ENCODE measurements at regions not wholly inside any gene's neighbourhood (a gene's known extent, or its start where the extent isn't known, plus 50 kb on each side); places are given as distances from the start of the nearest gene placed in this dataset.

DNA sequence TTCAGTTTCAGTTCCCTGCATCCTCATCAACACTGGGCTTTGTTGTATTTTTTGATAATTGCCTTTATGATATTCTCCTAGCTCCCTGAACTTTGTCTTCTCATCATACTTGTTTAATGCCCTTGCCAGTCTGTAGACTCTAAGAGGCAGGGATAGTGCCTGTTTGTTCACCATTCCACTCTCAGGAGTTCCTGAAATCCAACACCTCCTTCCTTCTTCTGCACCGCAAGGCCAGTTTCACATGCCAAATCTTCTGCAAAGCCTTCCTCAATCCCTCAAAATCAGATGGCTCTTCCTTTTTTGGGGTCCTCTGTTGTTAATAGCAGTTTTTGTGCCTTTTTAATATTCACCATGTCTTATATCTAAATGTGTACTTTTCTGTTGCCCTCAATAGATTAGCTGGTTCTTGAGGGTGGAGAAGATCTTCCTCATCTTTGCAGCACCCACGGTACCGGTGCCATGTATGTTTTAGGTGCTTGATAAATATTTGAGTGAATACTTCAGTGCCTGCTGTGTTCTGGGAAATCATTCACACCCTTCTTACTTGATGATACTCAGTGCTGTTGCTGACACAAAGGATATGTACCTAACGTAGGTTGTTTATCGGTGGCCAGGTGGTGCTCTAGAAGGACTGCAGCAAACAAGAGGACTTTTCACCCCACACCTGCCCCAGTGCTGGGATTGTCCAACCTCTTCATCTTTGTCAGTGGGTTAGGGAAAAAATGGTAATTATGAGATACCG, 85.3 kb upstream of the LIMCH1 start:
- intact Hi-C loops (cut with DNase I): loop anchor here in 1 of 10 donors (10.0 kb wide), 2 partner anchors 142 to 158 kb away; no protein-coding TSS in a partner anchor
- no peak overlapping the region for H3K27ac ChIP-seq
- no peak overlapping the region for H3K4me3 ChIP-seq
- H3K9me3 ChIP-seq: no peaks in the 10 kb centered on the region
- peaks cover 10 to 68% (median 37%) of the 10 kb centered on the region in 9 donors for H3K4me1 ChIP-seq
- WGBS, 2 donors: 81 to 82% methylated on average over 6 of the region's 6 CpGs
- ATAC-seq (no peak), DNase-seq (no peak)
- TF ChIP-seq, protein P1, sequence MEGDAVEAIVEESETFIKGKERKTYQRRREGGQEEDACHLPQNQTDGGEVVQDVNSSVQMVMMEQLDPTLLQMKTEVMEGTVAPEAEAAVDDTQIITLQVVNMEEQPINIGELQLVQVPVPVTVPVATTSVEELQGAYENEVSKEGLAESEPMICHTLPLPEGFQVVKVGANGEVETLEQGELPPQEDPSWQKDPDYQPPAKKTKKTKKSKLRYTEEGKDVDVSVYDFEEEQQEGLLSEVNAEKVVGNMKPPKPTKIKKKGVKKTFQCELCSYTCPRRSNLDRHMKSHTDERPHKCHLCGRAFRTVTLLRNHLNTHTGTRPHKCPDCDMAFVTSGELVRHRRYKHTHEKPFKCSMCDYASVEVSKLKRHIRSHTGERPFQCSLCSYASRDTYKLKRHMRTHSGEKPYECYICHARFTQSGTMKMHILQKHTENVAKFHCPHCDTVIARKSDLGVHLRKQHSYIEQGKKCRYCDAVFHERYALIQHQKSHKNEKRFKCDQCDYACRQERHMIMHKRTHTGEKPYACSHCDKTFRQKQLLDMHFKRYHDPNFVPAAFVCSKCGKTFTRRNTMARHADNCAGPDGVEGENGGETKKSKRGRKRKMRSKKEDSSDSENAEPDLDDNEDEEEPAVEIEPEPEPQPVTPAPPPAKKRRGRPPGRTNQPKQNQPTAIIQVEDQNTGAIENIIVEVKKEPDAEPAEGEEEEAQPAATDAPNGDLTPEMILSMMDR (IDR thresholded peaks at IDR 0.05): no peak
- H3K27me3 ChIP-seq: no peaks in the 10 kb centered on the region
- no peaks in the 10 kb centered on the region for H3K36me3 ChIP-seq

DNA sequence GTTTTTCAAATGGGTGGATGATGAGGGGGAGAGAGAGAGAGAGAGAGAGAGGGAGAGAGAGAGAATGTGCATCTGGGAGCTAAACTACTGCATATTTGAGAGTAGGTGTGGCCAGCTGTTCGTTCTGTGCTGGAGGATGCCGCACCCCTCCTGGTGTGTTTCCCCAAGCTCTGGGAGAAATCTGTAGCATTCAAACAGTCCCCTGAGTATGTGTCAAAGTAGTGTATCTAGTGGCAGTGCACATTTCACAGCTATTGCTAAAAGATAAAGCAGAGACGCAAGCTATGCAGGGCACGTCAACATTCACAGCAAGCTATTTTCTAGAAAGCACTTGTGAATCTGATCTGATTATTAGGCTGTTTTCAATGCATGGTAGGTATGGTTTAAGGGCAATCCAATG, 83.5 kb upstream of the LIMCH1 start:
- intact Hi-C loops (cut with DNase I): loop anchor here in 1 of 10 donors (10.0 kb wide), 2 partner anchors 140 to 160 kb away; no protein-coding TSS in a partner anchor

DNA sequence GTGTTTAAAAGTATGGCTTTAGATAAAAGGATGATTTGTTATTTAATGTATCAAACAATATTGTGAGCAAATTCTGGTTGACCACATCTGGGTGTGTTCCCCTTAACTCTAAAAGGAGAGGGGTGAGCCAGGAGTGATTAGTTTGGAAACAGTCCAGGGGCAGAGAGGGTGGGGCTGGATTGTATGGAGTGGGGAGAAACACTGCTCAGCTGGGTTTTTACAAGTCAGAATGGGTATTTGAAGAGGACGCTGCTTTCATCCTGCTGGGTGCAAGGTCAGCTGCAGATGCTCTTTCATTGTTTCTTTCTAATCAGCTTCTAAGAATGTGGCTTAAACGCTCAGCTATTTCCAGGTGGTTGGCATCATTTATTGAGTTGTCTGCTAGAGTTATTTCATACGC, 82.8 kb upstream of the LIMCH1 start:
- intact Hi-C loops (cut with DNase I): loop anchor here in 1 of 10 donors (10.0 kb wide), 2 partner anchors 140 to 160 kb away; no protein-coding TSS in a partner anchor
- H3K9me3 ChIP-seq: no peaks in the 10 kb centered on the region
- DNase-seq (no peak), ATAC-seq (peak in 5 of 8 donors; percentile 32 to 45 (median 43))
- H3K27me3 ChIP-seq: no peaks in the 10 kb centered on the region
- peak overlapping the region in 2 of 10 donors; percentile 0 to 7 for H3K27ac ChIP-seq
- H3K4me1 ChIP-seq: peaks cover 10 to 76% (median 37%) of the 10 kb centered on the region in 9 donors
- no peaks in the 10 kb centered on the region for H3K36me3 ChIP-seq
- 26 to 31% methylated on average over 3 of the region's 3 CpGs for WGBS, 2 donors
- TF ChIP-seq, protein P1 (IDR thresholded peaks at IDR 0.05): no peak
- H3K4me3 ChIP-seq: no peak overlapping the region

More for the DNA sequence above, 83.5 kb upstream of the LIMCH1 start:
- Histone ChIP-seq H3K4me1 (peaks cover 10 to 71% (median 37%) of the 10 kb centered on the region in 9 donors), H3K27ac (peak overlapping the region in 2 of 10 donors; percentile 6 to 27), H3K36me3 (no peaks in the 10 kb centered on the region), H3K4me3 (no peak overlapping the region), H3K9me3 (no peaks in the 10 kb centered on the region), H3K27me3 (no peaks in the 10 kb centered on the region)
- ATAC-seq (peak in 6 of 8 donors; percentile 39 to 76 (median 54)), DNase-seq (no peak)
- WGBS, 2 donors: 13 to 14% methylated on average over 4 of the region's 4 CpGs
- TF ChIP-seq, protein P1 (IDR thresholded peaks at IDR 0.05): no peak

DNA sequence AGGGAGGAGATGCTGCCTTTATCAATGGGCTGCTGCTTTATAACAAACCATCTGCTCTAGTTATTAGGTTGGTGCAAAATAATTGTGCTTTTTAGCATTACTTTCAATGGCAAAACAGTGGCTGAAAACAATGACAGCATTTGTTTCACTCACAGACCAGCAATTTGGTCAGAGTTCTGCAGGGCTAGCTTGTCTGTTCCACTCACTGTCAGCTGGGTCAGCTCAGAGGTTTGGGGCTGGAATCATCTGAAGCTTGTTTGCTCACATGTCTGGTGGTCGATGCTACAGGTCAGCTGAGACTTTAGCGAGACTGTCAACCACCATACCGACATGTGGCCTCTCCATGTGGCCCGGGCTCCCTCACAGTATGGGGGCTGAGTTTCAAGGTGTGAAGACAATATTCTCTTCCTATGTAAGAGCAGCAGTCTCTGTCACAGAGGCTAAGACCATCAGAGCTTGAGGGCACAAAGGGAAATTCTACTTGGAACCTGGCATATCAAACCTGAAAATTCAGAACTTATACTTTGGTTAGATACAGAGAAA, 81.3 kb upstream of the LIMCH1 start:
- 75 to 83% methylated on average over 4 of the region's 4 CpGs for WGBS, 2 donors
- DNase-seq (no peak), ATAC-seq (no peak)
- H3K27ac ChIP-seq: no peak overlapping the region
- TF ChIP-seq, protein P1 (IDR thresholded peaks at IDR 0.05): no peak
- H3K9me3 ChIP-seq: no peaks in the 10 kb centered on the region
- no peaks in the 10 kb centered on the region for H3K36me3 ChIP-seq
- peaks cover 10 to 88% (median 50%) of the 10 kb centered on the region in 9 donors for H3K4me1 ChIP-seq
- H3K4me3 ChIP-seq: no peak overlapping the region
- intact Hi-C loops (cut with DNase I): loop anchor here in 1 of 10 donors (10.0 kb wide), 2 partner anchors 138 to 162 kb away; no protein-coding TSS in a partner anchor
- no peaks in the 10 kb centered on the region for H3K27me3 ChIP-seq
